Astrocyte (in vitro differentiated cells and primary cell): ENCODE measurements at regions not wholly inside any gene's neighbourhood (a gene's known extent, or its start where the extent isn't known, plus 50 kb on each side); places are given as distances from the start of the nearest gene placed in this dataset.

Experiments used
- CTCF ChIP-seq: IDR thresholded peaks from 2 replicates; pipeline ENCODE4 v1.5.1; 2011; ENCODE audit warnings: low read depth, mild to moderate bottlenecking, inconsistent platforms, low read length, moderate library complexity; ENCODE audit not compliant: insufficient read depth
- EZH2 ChIP-seq: IDR thresholded peaks from 2 replicates; pipeline ENCODE4 v1.6.1; 2012; ENCODE audit warnings: mild to moderate bottlenecking, low read length, inconsistent platforms; ENCODE audit not compliant: insufficient read depth

- no peak for TF ChIP-seq EZH2
- no peak for TF ChIP-seq CTCF
Observed at GRCh38 chr13:105719859-105720258, 815.6 kb downstream of the EFNB2 start.
